VCaP (cell line): ENCODE measurements at regions not wholly inside any gene's neighbourhood (a gene's known extent, or its start where the extent isn't known, plus 50 kb on each side); places are given as distances from the start of the nearest gene placed in this dataset.

Source experiments
- H3K27ac ChIP-seq: fragments of 450-650 bp; 2 replicates; pipeline ENCODE4 v1.5.1; 2017
- CTCF ChIP-seq: fragments of 450-650 bp; conservative IDR thresholded peaks from 2 replicates; pipeline ENCODE4 v1.5.1; 2017; ENCODE audit warnings: mild to moderate bottlenecking, moderate library complexity

GRCh38 chr7:145557805-145558204 lies 558.8 kb upstream of the CNTNAP2 start:
- H3K27ac ChIP-seq = no peak overlapping the region
- no peak for TF ChIP-seq CTCF

DNA sequence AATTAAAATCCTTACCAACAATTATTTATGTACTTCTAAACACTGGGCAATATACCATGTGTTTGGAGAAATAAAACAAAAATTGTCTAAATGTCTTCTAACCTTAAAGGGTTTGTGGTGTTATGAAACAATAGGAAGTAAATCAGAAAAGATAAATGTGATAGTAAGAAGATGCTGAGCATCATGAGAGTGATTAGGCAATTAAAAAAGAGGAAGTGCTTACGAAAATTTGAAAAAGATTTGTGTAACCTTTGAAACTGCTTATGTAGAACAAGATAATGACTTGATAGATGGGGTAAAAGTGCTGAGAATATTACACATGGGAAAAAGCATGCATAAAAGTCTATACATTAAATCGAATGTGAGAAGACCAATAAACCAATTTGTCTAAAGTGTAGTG lies 573.4 kb upstream of the CNTNAP2 start:
- no peak for TF ChIP-seq CTCF
- H3K27ac ChIP-seq = no peak overlapping the region

GRCh38 chr7:145539910-145540309 lies 576.7 kb upstream of the CNTNAP2 start:
- no peak overlapping the region for H3K27ac ChIP-seq
- no peak for TF ChIP-seq CTCF

DNA sequence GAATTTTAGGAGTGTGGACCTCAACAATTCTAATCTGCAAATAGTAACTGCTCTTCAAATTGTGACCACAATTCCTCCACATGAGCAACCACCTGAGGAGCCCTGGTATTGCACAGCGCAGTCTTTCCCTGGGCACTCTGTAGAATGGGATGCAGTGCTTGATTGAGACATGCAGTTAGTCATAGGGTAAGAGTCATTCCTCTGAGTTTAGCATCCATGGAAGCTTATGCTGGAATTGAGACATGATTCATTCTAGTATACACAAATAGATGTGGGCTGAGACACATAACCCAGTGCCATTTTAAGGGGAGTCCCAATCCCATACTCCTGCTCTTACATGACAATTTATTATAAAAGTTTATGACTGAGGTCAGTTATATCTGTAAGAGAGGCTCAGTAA lies 582.3 kb upstream of the CNTNAP2 start:
- no peak overlapping the region for H3K27ac ChIP-seq
- TF ChIP-seq CTCF = no peak

DNA sequence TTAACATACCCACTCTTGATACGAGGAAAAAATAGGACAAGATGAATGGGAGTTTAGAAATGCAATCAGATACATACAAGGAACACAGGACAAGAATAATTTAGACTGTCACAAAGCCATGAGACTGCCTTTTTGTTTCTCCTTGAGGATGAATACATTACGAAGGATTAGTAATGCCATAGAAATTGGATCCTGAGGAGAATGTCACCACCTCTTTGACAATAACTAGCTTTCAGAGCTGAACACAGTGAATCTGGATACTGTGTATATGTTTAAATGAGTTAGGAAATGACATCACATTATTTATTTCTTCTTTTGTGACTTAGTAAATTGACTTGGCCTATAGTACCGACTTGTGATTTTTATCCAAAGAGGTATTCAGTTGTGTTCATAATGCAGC lies 596.3 kb upstream of the CNTNAP2 start:
- no peak overlapping the region for H3K27ac ChIP-seq
- TF ChIP-seq CTCF = no peak

- no peak for TF ChIP-seq CTCF
- no peak overlapping the region for H3K27ac ChIP-seq
Measured at GRCh38 chr7:145511004-145511403, 605.6 kb upstream of the CNTNAP2 start.

DNA sequence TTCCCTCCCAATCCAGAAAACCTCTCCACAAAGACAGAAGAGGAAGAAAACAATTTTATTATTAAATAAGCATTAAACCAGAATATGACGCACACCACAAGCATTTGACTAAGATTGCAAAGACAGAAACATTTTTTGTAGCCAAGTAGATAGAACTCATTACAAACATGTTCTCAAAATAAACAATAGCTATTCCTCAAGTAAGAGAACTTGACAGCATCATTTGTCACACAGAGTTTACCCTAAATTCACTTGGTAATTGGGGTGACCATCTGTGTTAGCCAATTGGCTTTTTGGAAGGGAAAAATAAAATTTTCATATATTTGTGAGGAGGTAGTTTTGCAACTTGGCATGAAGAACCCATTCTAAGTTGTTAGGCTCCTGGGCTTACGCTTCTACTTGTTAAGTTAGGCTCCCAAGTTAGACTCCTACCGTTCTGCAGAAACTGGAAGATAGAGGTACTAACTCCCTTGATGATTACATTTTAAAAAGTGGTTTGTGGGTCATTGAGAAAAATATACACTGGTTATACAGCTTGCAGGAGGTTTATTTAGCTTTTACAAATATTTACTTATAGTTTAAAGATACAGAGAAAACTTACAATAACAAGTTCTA lies 618.6 kb upstream of the CNTNAP2 start:
- no peak for TF ChIP-seq CTCF
- H3K27ac ChIP-seq = no peak overlapping the region
